HEK293T (cell line): ENCODE measurements at regions not wholly inside any gene's neighbourhood (a gene's known extent, or its start where the extent isn't known, plus 50 kb on each side); places are given as distances from the start of the nearest gene placed in this dataset.

Experiments
- CTCF ChIA-PET: fragments of 350-600 bp; formaldehyde crosslinking; extraction: SDS; loops from one replicate; lab custom pipeline; 2021; ENCODE audit warnings: antibody characterized with exemption, inconsistent platforms; lab: Yijun Ruan, JAX
- POLR2A ChIA-PET: fragments of 350-600 bp; formaldehyde crosslinking; extraction: SDS; loops from one replicate; lab custom pipeline; 2020; ENCODE audit warnings: antibody characterized with exemption, inconsistent platforms; lab: Yijun Ruan, JAX
- DNase-seq: peaks from one replicate; pipeline ENCODE4 v3.0.0; 2012; ENCODE audit warnings: mixed read lengths; ENCODE audit errors: extremely low spot score
- ARNT ChIP-seq: fragments of 450-650 bp; IDR thresholded peaks from 2 replicates; pipeline ENCODE4 v1.6.1; 2017; ENCODE audit warnings: mild to moderate bottlenecking
- BHLHE40 ChIP-seq: fragments of 450-650 bp; IDR thresholded peaks from 2 replicates; pipeline ENCODE4 v1.6.1; 2016; ENCODE audit warnings: mild to moderate bottlenecking, moderate library complexity, borderline replicate concordance
- CTBP1 ChIP-seq: fragments of 450-650 bp; IDR thresholded peaks from 2 replicates; pipeline ENCODE4 v1.6.1; 2016; ENCODE audit warnings: borderline replicate concordance
- ELF4 ChIP-seq: fragments of 450-650 bp; IDR thresholded peaks from 2 replicates; pipeline ENCODE4 v1.6.1; 2017; ENCODE audit warnings: antibody characterized with exemption
- FOXA1 ChIP-seq: fragments of 450-650 bp; IDR thresholded peaks from 2 replicates; pipeline ENCODE4 v1.6.1; 2016; ENCODE audit warnings: mild to moderate bottlenecking
- FOXK2 ChIP-seq: fragments of 450-650 bp; IDR thresholded peaks from 2 replicates; pipeline ENCODE4 v1.6.1; 2016; ENCODE audit warnings: mild to moderate bottlenecking
- FOXM1 ChIP-seq: fragments of 450-650 bp; IDR thresholded peaks from 2 replicates; pipeline ENCODE4 v1.6.1; 2017; ENCODE audit warnings: mild to moderate bottlenecking, borderline replicate concordance
- HDGF ChIP-seq: fragments of 450-650 bp; IDR thresholded peaks from 2 replicates; pipeline ENCODE4 v1.6.1; 2017; ENCODE audit warnings: antibody characterized with exemption, borderline replicate concordance
- L3MBTL2 ChIP-seq: fragments of 450-650 bp; conservative IDR thresholded peaks from 2 replicates; pipeline ENCODE4 v1.6.1; 2016; ENCODE audit warnings: mild to moderate bottlenecking
- LEF1 ChIP-seq: fragments of 450-650 bp; IDR thresholded peaks from 2 replicates; pipeline ENCODE4 v1.6.1; 2017; ENCODE audit warnings: mild to moderate bottlenecking, borderline replicate concordance
- NFRKB ChIP-seq: fragments of 450-650 bp; IDR thresholded peaks from 2 replicates; pipeline ENCODE4 v1.6.1; 2016; ENCODE audit warnings: mild to moderate bottlenecking, moderate library complexity
- PKNOX1 ChIP-seq: fragments of 450-650 bp; IDR thresholded peaks from 2 replicates; pipeline ENCODE4 v1.6.1; 2016
- SP1 ChIP-seq: fragments of 450-650 bp; IDR thresholded peaks from 2 replicates; pipeline ENCODE4 v1.6.1; 2017
- SUZ12 ChIP-seq: fragments of 450-650 bp; IDR thresholded peaks from 2 replicates; pipeline ENCODE4 v1.6.1; 2016; ENCODE audit warnings: mild to moderate bottlenecking
- TARDBP ChIP-seq: fragments of 450-650 bp; IDR thresholded peaks from 2 replicates; pipeline ENCODE4 v1.6.1; 2016
- ZNF384 ChIP-seq: fragments of 450-650 bp; IDR thresholded peaks from 2 replicates; pipeline ENCODE4 v1.6.1; 2016

- no peak for DNase-seq
- TF ChIP-seq CTBP1 (no peak), PKNOX1 (no peak), SUZ12 (no peak), TARDBP (no peak), SP1 (no peak), FOXM1 (no peak), FOXK2 (no peak), ZNF384 (no peak), HDGF (no peak)
- ChIA-PET POLR2A (no interaction called here), CTCF (no interaction called here)
Measured at GRCh38 chr17:27218719-27219488, 75.0 kb upstream of the WSB1 start.

- TF ChIP-seq SUZ12 (no peak), ARNT (no peak), CTBP1 (no peak), LEF1 (no peak), L3MBTL2 (no peak), HDGF (no peak), FOXM1 (no peak), PKNOX1 (no peak), ZNF384 (no peak), ELF4 (no peak), TARDBP (no peak), NFRKB (no peak), FOXA1 (no peak), SP1 (no peak), FOXK2 (no peak), BHLHE40 (no peak)
- ChIA-PET CTCF (no interaction called here), POLR2A (no interaction called here)
- no peak for DNase-seq
Measured at GRCh38 chr17:27222515-27222914, 71.4 kb upstream of the WSB1 start.

- DNase-seq: no peak
- CTCF ChIA-PET: interaction anchor here (0.7 kb wide), 1 partner anchor 12 kb away, joined by 4 read pairs; no protein-coding TSS in a partner anchor
Measured at GRCh38 chr17:27224526-27225315, 69.2 kb upstream of the WSB1 start.

GRCh38 chr17:27226611-27227230, 67.2 kb upstream of the WSB1 start:
- DNase-seq: no peak
- ChIA-PET CTCF (no interaction called here), POLR2A (no interaction called here)
- TF ChIP-seq ELF4: no peak
- TF ChIP-seq PKNOX1: no peak
- no peak for TF ChIP-seq HDGF
- TF ChIP-seq FOXK2: no peak
- TF ChIP-seq CTBP1: no peak
- TF ChIP-seq L3MBTL2: no peak
- no peak for TF ChIP-seq FOXA1
- no peak for TF ChIP-seq SP1
- no peak for TF ChIP-seq ARNT
- TF ChIP-seq TARDBP: no peak
- TF ChIP-seq NFRKB: no peak
- no peak for TF ChIP-seq FOXM1
- no peak for TF ChIP-seq ZNF384

More at GRCh38 chr17:27224526-27225315, 69.2 kb upstream of the WSB1 start:
- TF ChIP-seq BHLHE40: no peak
- TF ChIP-seq PKNOX1: no peak
- no peak for TF ChIP-seq NFRKB
- no peak for TF ChIP-seq ARNT
- TF ChIP-seq FOXK2: no peak
- TF ChIP-seq ELF4: no peak
- TF ChIP-seq HDGF: no peak
- POLR2A ChIA-PET: no interaction called here

GRCh38 chr17:27230996-27231395, 62.9 kb upstream of the WSB1 start:
- CTCF ChIA-PET: interaction anchor here (0.8 kb wide), 1 partner anchor 455 kb away, joined by 4 read pairs; no protein-coding TSS in a partner anchor
- DNase-seq: no peak
- TF ChIP-seq ZNF384 (no peak), ARNT (no peak), ELF4 (no peak), HDGF (no peak), PKNOX1 (no peak), LEF1 (no peak), FOXM1 (no peak), CTBP1 (no peak), TARDBP (no peak), FOXA1 (no peak), NFRKB (no peak), SP1 (no peak), SUZ12 (no peak), FOXK2 (no peak), L3MBTL2 (no peak), BHLHE40 (no peak)
- POLR2A ChIA-PET: no interaction called here
